NCI-H1105 (cell line): ENCODE measurements at regions not wholly inside any gene's neighbourhood (a gene's known extent, or its start where the extent isn't known, plus 50 kb on each side); places are given as distances from the start of the nearest gene placed in this dataset.

ENCODE experiments used
- DNase-seq: peaks from one replicate; lab custom pipeline; 2025; lab: John Stamatoyannopoulos, UW

GRCh38 chr13:74409551-74409950 is 275.3 kb upstream of the KLF12 start:
- DNase-seq = no peak

- no peak for DNase-seq
Measured at GRCh38 chr13:74406420-74406819, 272.2 kb upstream of the KLF12 start.

- DNase-seq = no peak
Measured at GRCh38 chr13:74398599-74398998, 264.4 kb upstream of the KLF12 start.

DNA sequence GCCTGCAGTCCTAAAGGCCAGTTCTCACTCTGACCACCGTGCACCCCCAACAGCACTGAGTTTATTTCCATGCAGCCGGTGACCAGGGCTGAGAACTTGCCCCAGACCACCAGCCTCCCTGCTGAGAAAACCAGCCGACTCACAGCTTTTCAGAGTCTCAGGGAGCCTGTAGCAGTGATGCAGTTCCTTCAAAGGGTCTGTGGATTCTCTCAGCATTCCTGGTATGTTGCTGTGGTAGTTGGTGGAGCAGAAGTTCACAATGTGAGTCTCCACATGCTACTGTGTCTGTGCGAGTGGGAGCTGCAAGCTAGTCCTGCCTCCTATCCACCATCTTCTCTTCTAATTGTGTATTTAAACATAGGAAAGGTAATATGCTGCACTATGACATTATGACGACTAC is 254.9 kb upstream of the KLF12 start:
- no peak for DNase-seq

GRCh38 chr13:74388626-74389025 is 254.4 kb upstream of the KLF12 start:
- no peak for DNase-seq

- no peak for DNase-seq
Measured at GRCh38 chr13:74372511-74372910, 238.3 kb upstream of the KLF12 start.

DNA sequence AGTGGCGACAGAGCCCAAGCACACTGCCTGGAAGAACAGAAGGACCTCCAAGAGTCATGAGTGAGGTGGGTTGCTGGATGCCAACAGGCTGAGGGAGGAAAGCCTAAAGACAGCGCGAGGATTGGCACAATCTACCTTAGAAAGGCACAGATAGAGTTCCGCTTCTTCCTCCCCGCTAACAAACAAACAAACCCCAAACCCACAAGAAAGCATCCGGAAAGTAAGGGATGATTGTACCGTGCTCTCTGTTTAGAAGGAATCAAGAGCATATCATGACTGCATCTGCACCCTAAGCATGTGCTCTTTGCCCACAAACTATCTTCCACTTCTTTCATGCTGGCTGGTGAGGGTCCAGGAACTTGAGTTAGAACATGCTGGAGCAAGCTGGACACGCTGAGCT is 233.0 kb upstream of the KLF12 start:
- DNase-seq = no peak

DNA sequence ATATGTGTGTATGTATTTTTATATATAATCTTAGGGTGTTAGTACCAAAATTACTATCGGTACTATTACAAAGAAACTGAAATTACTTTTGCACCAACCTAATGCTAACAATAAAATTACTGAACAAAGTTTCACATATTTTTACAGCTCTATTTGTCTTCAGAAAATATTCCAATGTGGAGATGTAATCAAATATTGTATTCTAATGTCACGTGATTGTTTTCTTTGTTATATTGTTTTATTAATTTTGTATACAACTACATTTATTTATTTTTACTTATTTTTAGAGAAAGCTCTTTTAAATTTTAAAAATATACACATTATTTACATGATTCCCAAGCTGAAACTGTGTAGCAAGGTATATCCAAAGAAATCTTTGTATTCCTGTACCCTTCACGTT is 227.1 kb upstream of the KLF12 start:
- no peak for DNase-seq

DNA sequence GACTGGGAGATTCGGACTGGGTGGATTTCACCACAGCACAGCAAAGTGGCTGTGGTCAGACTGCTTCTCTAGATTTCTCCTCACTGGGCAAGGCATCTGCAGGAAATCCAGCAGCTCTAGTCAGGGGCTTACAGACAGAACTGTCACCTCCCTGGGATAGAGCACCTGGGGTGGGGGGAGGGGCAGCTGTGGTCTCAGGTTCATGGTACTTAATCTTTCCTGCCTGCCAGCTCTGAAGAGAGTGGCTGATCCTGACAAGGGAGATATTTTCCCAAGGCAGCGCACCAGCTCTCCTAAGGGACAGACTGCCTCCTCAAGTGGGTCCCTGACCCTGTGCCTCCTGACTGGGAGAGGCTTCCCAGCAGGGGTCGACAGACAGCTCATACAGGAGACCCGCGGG is 212.8 kb upstream of the KLF12 start:
- no peak for DNase-seq

DNA sequence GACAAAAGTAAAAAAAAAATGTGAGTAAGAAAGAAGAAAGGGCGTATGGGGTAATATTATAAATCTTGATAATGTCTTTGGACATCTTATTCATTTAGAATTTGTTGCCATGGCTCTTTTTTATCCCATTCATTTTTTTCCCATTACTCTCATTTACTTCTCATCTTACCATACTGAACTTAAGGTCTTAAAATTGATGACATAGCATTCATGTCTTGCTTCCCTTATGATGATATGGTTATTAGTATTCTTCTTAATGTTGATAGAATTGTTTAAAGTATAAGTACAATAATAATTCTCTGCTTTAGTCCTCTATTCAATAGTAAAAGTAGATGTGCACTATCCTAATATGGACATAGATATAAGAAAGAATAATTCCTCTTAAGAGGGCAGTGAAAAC is 204.1 kb upstream of the KLF12 start:
- DNase-seq = no peak

DNA sequence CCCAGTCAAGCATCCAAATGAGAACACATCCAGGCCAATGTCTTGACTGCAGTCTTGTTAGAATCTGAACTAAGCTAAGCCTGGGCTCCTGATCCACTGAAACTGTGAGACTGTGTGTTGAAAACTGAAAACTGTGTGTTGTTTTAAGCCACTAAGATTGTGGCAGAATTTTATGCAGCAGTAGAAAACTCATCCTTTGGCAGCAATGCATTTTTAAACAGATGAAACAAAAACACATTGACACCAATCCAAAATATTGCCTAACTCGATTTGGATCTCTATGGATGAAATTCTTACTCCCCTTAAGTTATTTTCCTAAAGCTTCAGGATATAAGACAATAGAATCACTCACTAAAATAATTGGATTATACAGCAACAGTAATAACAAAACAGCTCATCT is 202.3 kb upstream of the KLF12 start:
- DNase-seq = no peak

GRCh38 chr13:74335370-74335769 is 201.2 kb upstream of the KLF12 start:
- DNase-seq = no peak

GRCh38 chr13:74329962-74330361 is 195.8 kb upstream of the KLF12 start:
- no peak for DNase-seq

DNA sequence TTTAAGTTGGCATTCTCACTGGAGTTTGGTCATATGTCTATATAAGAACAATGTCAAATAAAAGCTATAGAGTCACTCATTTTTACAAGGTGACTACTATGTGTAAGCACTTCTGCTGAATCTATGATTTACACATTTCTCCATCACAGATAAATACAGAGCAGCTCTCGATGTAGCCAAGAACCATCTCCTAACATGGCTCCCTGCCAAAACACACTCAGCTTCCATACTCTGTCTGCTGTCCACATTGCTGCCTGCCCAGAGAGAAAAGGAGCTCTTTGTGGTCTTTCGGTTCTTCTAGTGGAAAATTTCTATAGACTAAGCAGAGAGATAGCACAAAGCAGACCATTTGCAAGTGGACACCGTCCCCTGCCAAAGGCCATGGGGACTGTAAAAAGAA is 190.9 kb upstream of the KLF12 start:
- DNase-seq = peak; percentile 36

DNA sequence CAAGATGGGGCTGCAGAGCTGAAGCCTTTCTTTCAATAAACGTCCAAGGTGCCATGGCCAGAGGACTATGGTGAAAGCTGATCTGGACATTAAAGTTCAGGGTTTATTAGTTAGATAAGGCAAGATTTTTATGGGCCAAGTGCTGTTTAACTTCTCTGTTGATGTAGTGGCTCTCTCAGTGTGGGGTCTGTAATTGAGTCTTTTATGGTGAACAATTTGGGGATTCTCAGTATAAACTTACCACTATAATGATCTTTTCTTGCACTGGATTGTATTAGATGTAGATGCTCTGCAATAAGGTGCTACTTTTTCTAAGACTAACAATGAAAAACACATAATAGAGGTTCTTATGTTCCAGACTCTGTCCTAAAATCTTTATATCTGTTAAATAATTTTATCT is 190.1 kb upstream of the KLF12 start:
- no peak for DNase-seq

DNA sequence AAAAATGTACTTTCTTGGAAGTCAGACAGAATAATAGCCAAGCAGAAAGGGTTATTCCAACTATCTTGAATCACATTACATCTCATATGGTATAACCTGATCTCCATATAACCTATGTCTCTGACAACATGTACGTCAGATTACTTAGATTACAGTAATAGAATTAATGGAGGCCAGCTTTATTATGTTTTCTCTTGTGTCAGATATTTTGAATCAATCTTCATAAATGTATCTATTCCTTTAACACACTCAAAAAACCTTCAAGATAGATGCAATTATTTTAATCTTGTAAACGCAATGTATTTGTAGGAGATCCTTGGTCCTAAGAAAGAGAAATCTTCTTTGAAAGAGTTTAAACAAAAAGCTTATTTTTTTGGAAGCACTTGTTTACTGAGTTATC is 188.4 kb upstream of the KLF12 start:
- no peak for DNase-seq

- DNase-seq = no peak
Measured at GRCh38 chr13:74320282-74320681, 186.1 kb upstream of the KLF12 start.

DNA sequence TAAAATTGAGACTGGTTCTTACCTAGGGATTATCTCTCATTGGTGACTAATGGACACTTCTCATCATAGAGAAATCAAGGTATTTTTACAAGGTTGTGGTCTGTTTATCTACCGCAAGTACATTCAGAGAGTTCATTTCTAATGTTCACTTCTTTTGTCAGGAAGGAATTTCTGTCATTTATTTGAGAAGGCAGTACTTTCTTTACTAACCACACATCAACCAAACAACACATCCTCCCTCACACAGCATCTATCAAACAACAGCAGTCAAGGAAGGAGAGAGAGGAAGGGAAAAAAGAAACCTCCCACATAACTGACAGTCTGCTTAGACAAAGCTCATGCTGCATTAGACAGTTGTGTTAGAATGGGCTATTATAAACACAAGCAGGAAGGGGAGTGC is 182.3 kb upstream of the KLF12 start:
- DNase-seq = no peak

- DNase-seq = peak; percentile 37
Measured at GRCh38 chr13:74306496-74306895, 172.3 kb upstream of the KLF12 start.

DNA sequence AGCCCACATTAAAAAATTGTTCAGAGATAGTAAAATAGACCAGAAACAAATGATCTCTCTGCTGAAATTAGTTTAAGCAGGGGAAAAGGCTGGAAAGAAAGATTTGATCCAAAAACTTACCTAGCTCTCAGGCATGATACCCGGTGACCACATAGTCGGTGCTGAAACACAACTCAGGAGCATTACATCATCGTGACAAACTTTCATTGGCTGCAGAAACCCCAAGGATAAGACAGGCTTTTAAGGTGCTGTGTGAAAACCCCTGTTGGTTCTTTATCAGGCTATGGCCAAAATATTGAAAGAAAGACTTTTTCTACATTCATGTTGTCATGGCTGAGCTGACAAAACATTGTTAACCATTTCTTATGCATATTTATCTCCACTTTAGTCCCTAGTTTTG is 171.7 kb upstream of the KLF12 start:
- DNase-seq = no peak

DNA sequence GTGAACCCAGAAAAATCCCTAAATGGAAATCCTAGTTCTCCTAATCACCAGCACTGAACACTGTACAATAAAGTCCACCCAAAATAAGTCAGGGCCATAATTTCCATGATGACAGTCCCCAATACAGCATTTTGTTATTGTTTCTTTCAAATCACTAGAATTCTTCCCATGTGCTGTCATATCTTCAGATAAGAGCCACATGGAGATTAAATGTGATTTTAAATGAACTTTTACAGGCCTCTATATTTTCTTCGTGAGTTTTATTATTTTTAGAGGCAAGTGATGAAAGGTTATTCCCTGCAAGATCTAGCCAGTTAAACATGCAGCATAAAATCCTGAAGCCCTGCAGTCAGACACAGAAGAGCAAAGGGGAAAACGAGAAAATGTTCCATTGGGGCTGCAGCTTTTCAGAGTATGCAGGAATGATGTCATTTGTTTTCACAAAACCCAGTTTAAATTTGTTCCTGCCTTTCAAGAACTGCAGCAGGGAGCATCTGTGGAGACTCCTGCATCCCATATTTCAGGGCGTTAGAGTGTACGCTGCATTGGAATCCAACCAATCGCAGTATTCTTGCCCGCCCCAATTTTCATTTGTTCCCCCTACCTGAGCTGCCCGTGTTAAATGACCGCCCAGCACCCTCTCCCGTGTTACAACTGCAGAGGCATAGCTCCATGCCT is 167.2 kb upstream of the KLF12 start:
- DNase-seq = no peak

DNA sequence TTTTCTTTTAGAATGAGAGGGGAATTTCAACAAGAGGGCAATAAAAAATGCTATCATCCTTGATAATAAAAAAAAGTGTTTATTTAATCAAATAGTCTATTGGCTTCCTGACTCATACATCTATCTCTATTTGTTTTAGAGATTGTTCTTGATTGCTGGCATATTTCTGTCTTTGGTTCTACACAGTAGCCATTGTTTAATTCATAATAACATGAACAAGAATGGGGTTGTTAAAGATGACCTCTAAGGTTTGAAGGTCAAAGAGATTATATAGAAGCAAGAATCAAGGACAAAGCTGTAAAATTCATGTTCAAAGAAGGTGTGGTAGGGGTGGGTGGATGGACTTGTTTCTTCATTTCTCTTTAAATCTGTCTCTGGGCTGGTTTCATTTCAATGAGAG is 166.0 kb upstream of the KLF12 start:
- DNase-seq = no peak

DNA sequence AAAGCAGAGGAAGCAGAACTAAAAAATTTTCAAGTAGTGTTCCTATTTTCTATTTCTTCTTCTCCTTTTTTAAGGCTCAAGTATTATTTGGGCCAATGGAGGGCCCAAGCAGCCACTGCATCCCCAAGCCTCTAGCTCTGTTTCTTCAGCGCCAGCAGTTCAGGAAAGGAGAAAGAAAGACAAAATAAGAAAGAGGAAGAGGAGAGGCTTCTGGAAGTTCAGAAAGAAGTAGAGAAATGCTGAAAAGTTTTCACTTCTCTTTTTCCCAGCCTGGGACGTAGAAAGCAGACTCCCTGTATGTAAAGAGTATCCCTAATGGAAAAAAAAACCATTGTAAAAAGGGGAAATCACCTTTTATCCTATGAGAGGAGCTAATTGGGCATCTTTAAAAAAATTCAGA is 165.5 kb upstream of the KLF12 start:
- DNase-seq = no peak

DNA sequence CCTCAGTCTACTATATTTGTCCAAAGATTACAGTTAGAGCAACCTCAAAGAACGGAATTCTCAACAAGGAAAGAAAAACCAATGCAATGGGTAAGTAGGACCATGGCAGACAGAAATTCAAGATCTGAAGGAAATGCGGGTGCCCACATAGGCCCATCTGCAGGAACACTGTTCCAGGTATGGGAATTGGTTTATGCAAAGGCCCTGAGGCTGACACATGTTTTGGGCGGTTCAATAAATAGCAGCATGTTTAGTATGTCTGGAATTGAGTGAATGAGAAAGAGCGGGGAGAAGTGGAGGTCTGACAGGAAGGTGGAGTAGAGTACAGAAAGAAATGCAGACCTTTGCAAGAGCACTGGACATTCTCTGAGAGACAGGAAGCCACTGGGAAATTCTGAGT is 164.7 kb upstream of the KLF12 start:
- DNase-seq = no peak
